ENCODE measurements at regions not wholly inside any gene's neighbourhood (a gene's known extent, or its start where the extent isn't known, plus 50 kb on each side); places are given as distances from the start of the nearest gene placed in this dataset.

- H3K4me2 ChIP-seq (ENCODE audit: low read length), result no peak overlapping the region
- no peak overlapping the region for H2AFZ ChIP-seq (ENCODE audit: low read depth, low read length)
- no peak for FAIRE-seq
- Mint-ChIP-seq H3K27ac (ENCODE audit: unreplicated experiment) (no peak overlapping the region), H3K4me3 (ENCODE audit: unreplicated experiment) (no peak overlapping the region), H3K27me3 (ENCODE audit: low read depth, unreplicated experiment) (no peaks in the 10 kb centered on the region), H3K4me1 (ENCODE audit: low read depth, unreplicated experiment) (no peaks in the 10 kb centered on the region), H3K36me3 (ENCODE audit: low read depth, unreplicated experiment) (no peaks in the 10 kb centered on the region), H3K9me3 (ENCODE audit: unreplicated experiment) (peaks cover under 1% of the 10 kb centered on the region)
- H3K27ac ChIP-seq (ENCODE audit: low read depth, low read length), result no peak overlapping the region
- H4K20me1 ChIP-seq (ENCODE audit: insufficient read depth, low read length), result no peaks in the 10 kb centered on the region
- H3K4me3 ChIP-seq (ENCODE audit: insufficient read depth, low read depth, low read length), result no peak overlapping the region
- H3K9ac ChIP-seq (ENCODE audit: low read length), result no peak overlapping the region
- H3K9me3 ChIP-seq (ENCODE audit: insufficient read depth, low read depth, low read length), result no peaks in the 10 kb centered on the region
- H3K36me3 ChIP-seq (ENCODE audit: insufficient read depth, low read length), result no peaks in the 10 kb centered on the region
- peaks cover 7% of the 10 kb centered on the region for H3K27me3 ChIP-seq (ENCODE audit: insufficient read depth, low read length)
- H3K4me1 ChIP-seq (ENCODE audit: insufficient read depth, low read length), result no peaks in the 10 kb centered on the region
- TF ChIP-seq EZH2 (IDR thresholded peaks at IDR 0.05; ENCODE audit: insufficient read depth, low read length) (no peak), CTCF (IDR thresholded peaks at IDR 0.05; ENCODE audit: insufficient read depth, low read depth, low read length) (no peak)
- H3K79me2 ChIP-seq (ENCODE audit: insufficient read depth, low read length), result no peaks in the 10 kb centered on the region
- DNase-seq (ENCODE audit: low read depth), result no peak
These were observed 135.2 kb downstream of the ELOVL4 start for GRCh38 chr6:79812195-79812594.

GRCh38 chr6:79810871-79811270 is 136.5 kb downstream of the ELOVL4 start:
- no peak overlapping the region for H3K4me2 ChIP-seq (ENCODE audit: low read length)
- peaks cover 4% of the 10 kb centered on the region for H3K9me3 Mint-ChIP-seq (ENCODE audit: unreplicated experiment)

More at GRCh38 chr6:79810871-79811270, 136.5 kb downstream of the ELOVL4 start:
- Histone ChIP-seq H3K79me2 (ENCODE audit: insufficient read depth, low read length) (no peaks in the 10 kb centered on the region), H4K20me1 (ENCODE audit: insufficient read depth, low read length) (no peaks in the 10 kb centered on the region), H3K4me3 (ENCODE audit: insufficient read depth, low read depth, low read length) (no peak overlapping the region), H3K36me3 (ENCODE audit: insufficient read depth, low read length) (no peaks in the 10 kb centered on the region), H3K27ac (ENCODE audit: low read depth, low read length) (no peak overlapping the region), H3K9ac (ENCODE audit: low read length) (no peak overlapping the region), H2AFZ (ENCODE audit: low read depth, low read length) (no peak overlapping the region), H3K9me3 (ENCODE audit: insufficient read depth, low read depth, low read length) (no peaks in the 10 kb centered on the region), H3K4me1 (ENCODE audit: insufficient read depth, low read length) (no peaks in the 10 kb centered on the region), H3K27me3 (ENCODE audit: insufficient read depth, low read length) (peaks cover 7% of the 10 kb centered on the region)
- DNase-seq (ENCODE audit: low read depth), result no peak
- no peak for FAIRE-seq
- no peak overlapping the region for H3K4me3 Mint-ChIP-seq (ENCODE audit: unreplicated experiment)
- TF ChIP-seq EZH2 (IDR thresholded peaks at IDR 0.05; ENCODE audit: insufficient read depth, low read length) (no peak), CTCF (IDR thresholded peaks at IDR 0.05; ENCODE audit: insufficient read depth, low read depth, low read length) (no peak)
- H3K4me1 Mint-ChIP-seq (ENCODE audit: low read depth, unreplicated experiment), result no peaks in the 10 kb centered on the region
- no peaks in the 10 kb centered on the region for H3K36me3 Mint-ChIP-seq (ENCODE audit: low read depth, unreplicated experiment)
- H3K27ac Mint-ChIP-seq (ENCODE audit: unreplicated experiment), result no peak overlapping the region
- H3K27me3 Mint-ChIP-seq (ENCODE audit: low read depth, unreplicated experiment), result no peaks in the 10 kb centered on the region

Data from astrocyte (in vitro differentiated cells and primary cell).